ENCODE measurements at regions not wholly inside any gene's neighbourhood (a gene's known extent, or its start where the extent isn't known, plus 50 kb on each side); places are given as distances from the start of the nearest gene placed in this dataset.

DNA sequence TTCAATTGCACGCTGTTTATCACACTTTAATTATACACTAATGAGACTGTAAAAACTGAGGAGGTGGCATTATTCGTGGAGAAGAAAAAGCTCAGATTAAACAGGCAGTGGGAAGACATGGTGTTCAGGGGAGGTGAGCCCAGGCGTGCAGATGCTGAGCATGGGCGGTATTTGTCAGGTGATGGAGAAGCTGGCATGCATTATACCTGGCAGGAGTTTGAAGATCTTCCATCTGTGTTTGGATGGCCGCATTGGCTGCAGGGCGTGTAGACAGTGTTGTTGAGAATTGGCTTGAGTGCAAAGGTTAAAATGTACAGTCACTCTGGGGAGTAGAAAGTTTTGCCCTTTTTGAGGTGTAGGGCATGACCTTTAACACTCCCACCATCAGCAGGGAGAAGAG lies 213.8 kb downstream of the ERMARD start:
- no peak for DNase-seq (ENCODE audit: low spot score)

DNA sequence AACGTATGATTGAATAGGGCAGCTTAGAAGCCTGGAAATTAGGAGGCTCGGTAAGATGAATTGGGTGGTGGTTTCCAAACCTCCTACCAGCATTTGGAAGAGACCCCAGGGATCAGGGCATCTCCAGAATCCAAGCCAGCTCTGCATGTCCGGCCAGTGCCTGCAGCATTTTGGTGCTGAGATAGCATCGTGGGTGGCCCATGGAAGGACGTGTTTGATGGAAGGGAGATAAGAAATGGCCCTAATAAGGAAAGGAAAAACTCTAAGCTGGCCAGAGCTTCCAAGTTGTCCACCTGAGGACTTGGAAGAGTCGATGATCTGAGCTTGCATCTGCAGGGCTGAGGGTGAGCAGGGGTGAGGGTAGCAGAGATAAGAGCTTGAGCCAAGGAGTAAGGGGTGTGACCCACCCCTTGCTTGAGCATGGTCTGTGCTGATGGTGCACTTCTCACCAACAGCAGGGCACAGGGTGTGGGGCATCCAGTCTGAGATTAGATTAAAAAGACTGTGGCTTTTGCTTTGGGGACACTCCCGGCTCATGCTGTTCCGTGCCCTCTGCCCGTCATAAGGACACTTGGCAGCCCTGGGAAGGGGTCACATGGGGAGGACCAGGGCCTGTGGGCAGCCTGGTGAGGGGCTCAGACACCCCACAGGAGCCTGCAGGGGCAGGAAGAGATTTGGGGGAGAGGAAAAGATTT lies 213.2 kb downstream of the ERMARD start:
- no peak for DNase-seq (ENCODE audit: low spot score)

DNA sequence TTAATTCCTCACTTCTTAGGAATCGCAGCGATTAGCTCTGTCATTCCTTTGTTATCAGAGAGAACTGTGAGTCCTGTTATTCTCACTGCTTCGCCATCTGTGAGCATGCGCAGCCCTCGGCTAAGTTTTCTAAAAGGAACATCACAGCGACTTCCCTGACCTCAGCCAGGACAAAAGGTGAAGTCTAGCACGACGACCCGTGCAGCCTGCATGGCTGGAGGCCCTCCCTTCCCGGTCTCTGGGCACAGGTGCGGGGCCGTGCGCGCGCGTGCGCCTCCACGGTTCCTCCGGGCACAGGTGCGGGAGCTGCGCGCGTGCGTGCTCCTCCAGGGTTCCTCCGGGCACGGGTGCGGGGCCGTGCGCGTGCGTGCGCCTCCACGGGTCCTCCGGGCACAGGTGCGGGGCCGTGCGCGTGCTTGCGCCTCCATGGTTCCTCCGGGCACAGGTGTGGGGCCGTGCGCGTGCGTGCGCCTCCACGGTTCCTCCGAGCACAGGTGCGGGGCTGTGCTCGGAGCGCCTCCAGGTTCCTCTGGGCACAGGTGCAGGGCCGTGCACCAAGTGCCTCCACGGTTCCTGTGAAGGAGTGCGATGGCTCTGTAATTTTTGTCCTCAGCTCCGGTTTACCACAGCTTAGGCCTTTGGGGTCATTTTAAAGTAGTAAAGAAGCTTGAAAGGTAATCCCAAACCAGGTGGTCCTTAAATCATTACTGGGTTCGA lies 212.3 kb downstream of the ERMARD start:
- DNase-seq (ENCODE audit: low spot score), result no peak

DNA sequence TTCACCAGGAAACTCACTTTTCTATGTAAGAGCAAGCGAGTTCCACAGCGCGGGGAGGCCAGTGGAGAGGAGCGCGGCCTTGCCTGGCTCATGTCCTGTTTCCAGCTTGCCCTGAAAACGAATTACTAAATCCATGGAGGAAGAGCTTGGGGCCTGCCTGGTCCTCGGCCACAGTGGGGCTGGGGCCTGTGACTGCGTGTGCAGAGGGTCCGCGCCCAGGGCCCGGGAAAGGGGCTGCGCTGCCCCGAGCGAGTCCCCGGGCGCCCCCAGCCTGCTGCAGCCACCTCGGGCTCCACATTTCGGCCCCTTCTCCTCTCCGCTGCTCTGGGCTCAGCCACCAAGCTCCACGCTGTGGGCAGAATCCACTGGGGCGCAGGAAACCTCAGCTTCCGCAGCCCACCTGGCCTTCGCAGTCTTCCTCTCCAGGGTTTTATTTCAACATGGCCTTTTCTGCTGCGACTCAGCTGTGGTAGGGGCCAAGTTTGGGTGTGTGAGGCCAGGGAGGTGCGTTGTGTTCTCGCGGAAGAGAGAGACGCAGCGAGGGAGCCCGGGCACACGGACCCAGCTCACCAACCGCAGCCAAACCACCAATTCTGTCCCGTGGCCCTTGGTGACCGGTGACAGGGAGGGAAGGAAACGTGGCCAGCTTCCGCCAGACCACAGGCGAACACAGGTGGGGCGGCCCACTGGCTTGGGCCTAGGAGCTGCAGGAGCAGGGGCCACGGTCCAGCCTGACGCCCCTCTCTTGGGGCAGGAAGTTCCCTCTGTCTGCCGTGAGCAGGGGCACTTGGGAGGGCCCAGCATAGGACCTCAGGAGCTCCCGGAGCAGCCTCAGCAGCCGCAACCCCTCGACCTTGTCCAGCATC lies 211.4 kb downstream of the ERMARD start:
- no peak for DNase-seq (ENCODE audit: low spot score)

DNA sequence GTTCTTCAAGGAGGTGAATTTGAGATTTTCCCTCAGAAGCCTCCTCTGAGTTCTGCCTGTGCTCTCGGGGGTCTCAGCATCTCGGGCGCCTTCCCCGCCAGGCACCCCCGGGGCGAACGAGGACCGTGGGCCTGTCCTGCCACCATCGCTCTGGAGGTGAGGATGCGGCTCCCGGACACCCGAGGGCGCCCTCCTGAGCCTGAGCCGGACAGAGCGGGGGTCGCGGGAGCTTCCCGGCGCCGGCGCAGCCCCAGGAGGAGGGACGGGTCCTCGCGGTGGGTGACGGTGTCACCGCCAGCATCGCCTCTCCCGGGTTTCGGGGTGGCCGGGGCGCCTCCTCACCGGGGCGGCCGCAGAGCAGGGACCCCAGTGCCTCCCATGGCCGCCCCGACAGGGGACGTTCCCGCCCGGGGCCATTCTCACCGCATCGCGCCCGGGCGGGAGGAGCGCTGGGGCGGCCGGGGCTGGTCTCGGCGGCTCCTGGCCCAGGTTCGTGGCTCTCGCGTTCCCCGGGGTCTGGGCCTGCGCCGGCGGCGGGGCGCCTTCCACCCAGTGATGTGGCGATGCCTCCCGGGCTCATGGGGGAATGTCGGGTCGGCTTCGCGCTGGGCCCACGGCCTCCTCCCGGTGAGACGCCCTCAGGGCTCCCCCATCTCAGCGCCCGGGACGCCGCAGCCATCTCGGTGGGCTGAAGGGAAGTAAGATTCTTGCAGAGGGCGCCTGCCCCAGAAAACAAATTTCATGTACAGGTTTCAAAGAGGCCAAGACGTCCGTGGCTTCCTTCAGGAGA lies 210.5 kb downstream of the ERMARD start:
- no peak for DNase-seq (ENCODE audit: low spot score)

DNA sequence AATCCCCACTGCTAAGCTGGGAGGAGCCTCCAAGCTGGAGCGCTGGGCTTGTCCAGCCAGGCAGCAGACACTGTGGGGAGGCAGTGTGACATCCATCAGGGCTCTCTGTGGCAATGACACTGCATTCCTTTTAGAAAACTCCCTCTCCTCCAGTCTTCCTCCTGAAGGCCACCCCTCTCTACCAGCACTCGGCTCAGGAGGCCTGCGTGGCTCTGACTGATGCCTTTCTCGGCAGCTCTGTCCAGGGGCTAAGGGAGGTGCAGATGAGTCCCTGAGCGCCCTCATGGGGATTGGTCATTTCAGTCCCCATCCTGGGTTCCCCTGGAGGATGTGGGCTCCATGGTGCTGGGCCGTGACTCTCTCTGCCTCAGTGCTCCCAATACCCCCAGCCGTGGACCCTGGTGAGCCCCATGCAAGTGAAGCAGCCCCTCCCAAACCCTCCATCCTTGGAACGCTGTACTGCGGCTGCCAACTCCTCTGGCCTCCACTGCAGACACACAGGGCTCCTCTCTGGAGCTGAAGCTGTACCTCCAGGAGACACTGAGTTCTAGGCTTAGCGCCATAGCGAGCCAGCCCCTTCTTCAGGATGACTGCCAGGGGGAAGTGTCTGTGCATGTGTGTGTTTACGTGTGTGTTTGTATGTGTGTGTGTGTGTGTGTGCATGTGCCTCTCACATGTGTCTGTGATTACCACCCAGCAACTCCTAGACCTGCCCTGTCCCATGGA lies 209.6 kb downstream of the ERMARD start:
- no peak for DNase-seq (ENCODE audit: low spot score)

DNA sequence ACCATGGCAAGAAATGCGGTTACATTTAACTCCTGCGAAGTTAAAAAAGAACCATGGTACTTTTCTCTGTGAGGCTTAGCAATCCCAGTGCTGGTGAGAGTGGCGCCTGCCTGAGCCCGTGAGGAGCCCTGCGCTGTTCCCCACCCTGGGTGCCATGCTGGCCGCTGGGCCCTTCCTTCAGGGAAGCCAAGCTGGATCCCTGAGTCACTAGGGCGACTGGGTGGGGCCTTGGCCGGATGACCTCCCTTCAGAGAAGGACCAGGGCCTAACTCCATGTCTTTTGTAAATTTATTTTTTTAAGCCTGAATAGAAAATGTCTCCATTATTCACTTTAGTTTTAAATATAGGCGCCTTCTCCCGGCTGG lies 209.1 kb downstream of the ERMARD start:
- DNase-seq (ENCODE audit: low spot score), result no peak

DNA sequence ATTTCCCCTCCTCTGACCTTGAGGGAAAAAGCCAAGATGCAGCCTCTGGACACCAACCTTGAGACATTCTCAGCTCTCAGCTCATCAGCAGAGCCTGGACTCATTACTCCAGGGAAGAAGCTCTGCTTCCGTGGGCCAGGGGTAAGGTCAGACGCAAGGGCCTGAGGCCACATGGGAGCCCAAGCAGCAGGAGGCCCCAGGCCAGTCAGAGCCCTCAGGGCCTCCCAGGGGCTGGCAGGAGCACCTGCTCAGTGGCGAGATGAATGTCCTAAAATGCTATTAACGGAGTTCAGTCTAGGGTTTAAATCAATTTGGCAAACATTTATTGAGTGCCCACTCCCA lies 208.6 kb downstream of the ERMARD start:
- no peak for DNase-seq (ENCODE audit: low spot score)

DNA sequence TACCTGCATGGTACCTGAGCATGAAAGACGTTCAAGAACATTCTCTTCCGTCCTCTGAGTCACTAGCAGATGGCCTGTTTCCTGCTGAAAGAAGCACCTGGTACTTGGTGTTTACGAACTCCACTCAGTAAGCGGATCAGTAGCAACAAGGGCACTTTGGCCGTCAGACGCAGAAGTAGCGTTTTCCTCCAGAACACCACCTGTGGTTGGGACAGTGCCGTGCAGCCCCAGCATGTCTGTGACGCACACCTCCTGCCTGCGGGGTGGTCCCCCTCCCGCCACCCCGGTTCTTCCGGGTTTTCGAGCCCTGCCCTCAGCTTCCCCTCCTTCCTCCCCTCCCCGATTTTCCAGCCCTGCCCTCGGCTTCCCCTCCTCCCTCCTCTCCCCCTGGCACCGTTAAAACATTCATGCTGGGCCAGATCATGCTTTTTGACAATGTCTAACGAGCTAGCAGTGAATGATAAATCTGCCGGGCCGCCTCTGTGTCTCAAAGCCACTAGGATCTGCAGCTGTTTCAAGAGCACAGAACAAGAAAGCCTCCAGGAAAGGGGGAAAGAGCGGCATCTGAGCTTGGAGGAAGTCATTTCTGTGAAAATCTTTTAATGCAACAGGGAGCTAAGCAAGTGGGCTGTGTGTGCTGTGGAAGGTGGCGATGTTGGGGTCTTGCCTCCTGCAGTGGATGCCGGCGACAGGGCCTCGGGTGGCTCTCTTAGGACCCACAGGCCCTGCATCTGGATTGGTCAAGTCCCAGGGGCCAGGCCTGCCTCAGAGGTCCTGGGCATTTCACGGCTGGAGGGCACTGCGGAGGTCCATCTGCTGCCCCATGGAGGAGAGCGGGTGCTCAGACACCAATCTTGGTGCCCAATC lies 207.9 kb downstream of the ERMARD start:
- DNase-seq (ENCODE audit: low spot score), result no peak

DNA sequence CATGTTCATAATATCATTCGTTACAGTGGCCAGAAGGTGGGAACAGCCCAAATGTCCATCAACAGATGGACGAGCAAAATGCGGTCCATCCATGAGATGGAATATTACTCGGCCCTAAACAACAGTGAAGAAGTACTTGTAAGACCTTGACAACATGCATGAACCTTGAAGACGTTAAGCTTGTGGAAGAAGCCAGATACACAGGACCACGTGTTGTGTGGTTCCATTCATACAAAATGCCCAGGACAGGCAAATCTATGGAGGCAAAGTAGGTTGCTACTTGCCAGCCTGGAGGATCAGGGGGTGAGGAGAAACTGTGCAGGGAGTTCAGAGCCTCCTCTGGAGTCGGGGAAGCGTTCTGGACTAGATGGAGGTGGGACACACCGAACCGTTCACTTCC lies 207.1 kb downstream of the ERMARD start:
- no peak for DNase-seq (ENCODE audit: low spot score)

DNA sequence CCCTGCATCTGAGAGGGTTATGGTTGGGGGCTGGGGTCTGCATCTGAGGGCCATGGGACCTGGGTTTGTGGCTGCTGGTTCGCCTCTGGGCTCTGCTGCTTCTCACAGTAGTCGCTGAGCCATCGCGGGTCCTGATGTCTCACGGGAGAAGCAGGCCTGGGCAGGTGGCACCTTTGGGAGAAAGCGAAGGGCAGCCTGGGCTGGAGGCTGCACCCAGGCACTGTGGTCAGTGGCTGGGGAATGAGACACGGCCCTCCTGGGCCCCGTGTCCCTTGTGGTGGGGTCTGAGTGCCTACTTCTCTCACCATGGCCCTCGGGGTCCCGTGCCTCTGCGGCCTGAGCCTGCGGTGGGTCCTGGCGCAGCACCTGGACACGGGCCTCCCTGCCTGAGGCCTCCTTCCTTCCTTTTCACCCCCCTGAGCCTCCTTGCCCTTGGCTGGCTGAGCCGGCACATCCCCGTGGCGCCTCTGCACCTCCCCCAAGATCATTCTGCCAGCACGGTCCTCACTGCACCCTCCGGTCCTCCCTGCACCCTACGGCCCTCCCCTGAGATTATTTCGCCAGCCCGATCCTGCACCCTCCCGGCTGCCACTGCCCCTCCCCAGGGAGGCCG lies 206.0 kb downstream of the ERMARD start:
- no peak for DNase-seq (ENCODE audit: low spot score)

DNA sequence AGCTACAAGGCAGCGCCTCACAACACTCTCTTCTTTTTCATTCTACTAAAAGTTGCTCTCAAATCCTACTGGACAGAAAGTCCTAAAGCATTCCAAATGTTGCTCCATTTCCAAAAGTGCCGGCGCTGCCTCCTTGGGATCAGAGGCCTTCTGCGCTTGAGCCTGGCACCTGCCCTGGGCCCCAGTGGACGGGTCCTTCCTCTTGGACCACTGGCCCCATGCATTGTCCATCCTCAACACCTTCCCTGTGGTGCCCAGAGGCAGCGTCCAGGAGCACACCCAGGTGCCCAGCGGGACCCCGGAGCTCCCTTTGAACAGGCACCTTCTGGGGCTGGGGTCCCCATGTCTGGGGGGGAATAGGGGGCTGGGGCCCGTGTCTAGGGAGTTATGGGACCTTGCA lies 205.2 kb downstream of the ERMARD start:
- no peak for DNase-seq (ENCODE audit: low spot score)

DNA sequence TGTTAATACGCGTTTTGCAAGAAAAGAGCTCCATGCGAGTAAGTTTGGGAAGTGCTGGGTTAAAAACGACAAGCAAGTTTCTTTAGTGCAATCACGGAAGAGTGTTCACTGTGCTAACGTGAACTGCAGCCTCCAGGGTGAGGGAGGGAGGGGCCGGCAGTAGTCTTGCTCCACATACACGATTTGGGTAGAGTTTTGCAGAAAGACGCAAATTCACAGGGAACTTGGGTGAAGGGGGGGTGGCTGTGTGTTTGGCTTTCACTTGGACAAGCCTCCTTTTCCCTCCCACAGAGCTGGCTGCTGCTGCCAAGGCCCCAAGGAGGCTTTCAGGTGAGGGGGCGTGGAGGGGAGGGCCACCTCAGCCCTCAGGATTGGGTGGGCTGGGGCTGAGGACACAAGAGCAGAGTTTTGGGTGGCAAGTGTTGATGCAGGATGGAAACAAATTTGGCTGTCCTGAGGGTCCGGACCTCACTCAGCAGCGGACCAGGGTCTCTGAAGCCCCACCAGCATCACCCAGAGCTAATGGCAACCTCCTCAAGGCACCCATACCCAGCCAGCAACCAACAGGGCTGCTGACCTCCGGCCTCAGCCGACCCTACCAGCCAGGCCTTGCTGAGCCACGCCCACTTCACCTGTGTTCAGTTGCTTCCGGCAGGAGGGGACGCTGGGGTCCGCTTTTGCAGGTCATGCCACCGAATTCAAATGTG lies 204.5 kb downstream of the ERMARD start:
- no peak for DNase-seq (ENCODE audit: low spot score)

DNA sequence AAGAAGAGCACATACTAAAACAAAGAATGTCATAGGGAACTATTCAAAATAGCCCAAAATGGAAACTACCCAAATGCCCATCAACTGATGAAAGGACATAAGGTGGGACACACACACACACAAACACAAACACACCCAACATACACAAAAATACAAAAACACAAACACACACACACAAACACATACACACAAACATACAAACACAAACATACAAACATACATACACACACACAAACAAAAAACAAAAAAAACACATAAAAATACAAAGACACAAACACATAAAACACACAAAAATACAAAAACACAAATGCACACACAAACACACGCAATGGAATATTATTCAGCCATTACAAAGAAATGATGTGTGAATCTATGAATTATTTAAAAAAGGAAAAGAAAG lies 203.6 kb downstream of the ERMARD start:
- no peak for DNase-seq (ENCODE audit: low spot score)

DNA sequence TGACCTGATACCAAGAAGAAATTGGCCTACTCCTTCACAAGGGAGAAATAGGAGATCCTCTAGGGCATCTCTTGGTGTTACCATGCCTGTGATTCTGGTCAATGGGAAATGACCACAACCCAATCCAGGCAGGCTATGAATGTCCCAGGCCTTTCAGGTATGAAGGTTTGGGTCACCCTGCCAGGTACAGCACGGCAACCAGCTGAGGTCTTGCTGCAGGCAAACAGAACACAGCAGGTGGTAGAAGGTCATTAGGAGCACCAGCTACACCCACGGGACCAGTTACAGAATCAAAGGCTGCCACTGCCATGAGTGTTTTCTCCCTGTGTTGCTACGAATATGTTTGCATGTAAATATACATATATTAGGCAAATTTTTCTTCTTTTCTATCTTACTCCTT lies 202.3 kb downstream of the ERMARD start:
- no peak for DNase-seq (ENCODE audit: low spot score)

DNA sequence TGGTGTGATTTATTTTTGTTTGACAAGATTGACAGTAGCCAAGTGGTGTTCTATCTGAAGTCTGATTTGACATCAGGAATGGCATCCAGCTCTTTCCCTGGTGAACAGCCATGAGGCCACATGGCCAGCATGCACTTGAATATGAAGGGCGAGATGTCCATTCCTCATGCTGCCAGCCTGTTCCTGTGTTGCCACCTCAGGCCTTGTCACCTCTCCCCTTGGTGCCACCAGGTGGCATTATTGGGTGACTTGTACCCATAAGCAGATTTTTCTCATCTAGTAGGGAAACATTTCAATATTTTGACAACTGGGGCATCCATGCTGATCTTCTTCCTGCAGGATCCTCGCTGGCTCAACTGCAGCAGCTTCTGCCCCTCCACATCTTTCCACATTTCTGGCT lies 199.1 kb downstream of the ERMARD start:
- DNase-seq (ENCODE audit: low spot score), result no peak

DNA sequence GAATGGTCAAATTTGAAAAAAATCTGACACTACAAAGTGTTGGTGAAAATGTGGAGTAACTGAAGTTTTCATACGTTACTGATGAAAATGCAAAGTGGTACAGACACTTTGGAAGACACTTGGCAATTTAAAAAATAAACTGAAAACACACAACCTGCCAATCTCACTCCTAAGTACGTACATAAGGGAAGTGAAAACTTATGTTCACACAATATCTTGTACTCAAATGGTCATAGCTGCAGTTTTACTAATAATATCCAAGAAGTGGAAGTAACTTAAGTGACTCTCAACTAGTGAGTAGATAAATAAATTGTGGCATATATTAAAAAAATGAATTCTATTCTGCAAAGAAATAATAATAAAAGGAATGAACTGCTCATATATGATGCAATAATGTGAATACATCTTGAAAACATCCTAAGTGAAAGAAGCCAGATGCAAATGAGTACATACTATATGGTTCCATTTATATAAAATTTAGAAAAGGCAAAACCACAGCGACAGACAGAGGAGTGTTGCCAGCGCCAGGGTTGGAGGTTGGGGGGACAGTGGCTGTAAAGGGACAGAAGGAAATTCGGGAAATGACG lies 198.2 kb downstream of the ERMARD start:
- DNase-seq (ENCODE audit: low spot score), result no peak

DNA sequence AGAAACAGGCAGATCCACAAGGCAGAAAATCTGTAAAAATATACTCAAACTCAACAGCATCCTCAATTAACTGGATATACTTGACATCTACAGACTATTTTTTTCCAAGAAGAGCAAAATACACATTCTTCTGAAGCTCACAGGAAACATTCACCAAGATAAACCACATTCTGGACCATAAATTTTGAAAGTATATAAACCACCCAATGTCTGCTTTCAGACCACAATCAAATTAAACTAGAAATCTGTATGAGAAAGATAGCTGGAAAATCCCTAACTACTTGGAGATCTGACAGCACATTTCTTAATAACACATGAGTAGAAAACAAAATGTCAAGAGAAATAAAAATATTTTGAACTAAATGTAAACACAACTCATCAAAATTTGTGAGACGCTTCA lies 195.5 kb downstream of the ERMARD start:
- no peak for DNase-seq (ENCODE audit: low spot score)

DNA sequence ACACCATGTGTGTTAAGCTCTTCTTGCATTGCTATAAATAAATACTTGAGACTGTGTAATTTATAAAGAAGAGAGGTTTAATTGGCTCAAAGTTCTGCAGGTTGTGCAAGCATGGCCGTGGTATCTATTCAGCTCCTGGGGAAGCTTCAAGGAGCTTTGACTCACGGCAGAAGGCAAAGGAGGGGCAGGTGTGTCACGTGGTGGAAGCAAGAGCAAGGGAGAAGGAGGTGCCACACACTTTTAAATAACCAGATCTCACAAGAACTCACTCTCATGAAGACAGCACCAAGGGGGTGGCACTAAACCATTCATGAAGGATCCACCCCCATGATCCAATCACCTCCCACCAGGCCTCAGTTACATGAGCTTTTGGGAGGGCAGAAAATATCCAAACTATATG lies 193.7 kb downstream of the ERMARD start:
- DNase-seq (ENCODE audit: low spot score), result no peak

All from AG08396 (cell line).